ENCODE measurements at regions not wholly inside any gene's neighbourhood (a gene's known extent, or its start where the extent isn't known, plus 50 kb on each side); places are given as distances from the start of the nearest gene placed in this dataset.

DNA sequence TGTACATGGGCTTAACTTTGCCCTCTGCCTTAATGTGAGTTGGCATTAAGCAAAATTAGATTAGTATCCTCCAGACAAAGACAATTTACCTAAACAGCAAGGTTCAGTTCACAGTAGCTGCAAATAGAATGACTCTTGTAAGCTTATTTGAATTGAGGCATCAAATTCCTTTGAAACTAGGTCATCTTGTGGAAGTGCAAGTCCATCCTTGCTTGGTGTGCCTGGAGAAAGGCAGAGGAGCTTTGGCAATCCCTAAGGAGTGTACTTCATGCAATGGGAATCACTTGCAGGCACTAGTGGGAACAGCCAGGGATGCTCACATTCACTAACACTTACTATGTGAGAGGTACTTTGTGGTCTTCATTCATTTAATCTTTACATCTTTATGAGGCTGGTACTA, 118.3 kb downstream of the DRD1 start:
- Histone ChIP-seq H2AFZ (no peak overlapping the region), H3K4me2 (ENCODE audit: low read length) (no peak overlapping the region), H3K9me3 (ENCODE audit: control insufficient read depth, low read length) (no peaks in the 10 kb centered on the region), H3K4me3 (ENCODE audit: low read depth, low read length) (no peak overlapping the region), H3K79me2 (no peaks in the 10 kb centered on the region), H3K36me3 (ENCODE audit: control insufficient read depth, insufficient read depth, low read length) (no peaks in the 10 kb centered on the region), H3K4me1 (peaks cover 2% of the 10 kb centered on the region), H3K9ac (no peak overlapping the region), H3K27me3 (ENCODE audit: control insufficient read depth, insufficient read depth, low read length) (no peaks in the 10 kb centered on the region), H3K27ac (no peak overlapping the region)
- TF ChIP-seq, protein P1, sequence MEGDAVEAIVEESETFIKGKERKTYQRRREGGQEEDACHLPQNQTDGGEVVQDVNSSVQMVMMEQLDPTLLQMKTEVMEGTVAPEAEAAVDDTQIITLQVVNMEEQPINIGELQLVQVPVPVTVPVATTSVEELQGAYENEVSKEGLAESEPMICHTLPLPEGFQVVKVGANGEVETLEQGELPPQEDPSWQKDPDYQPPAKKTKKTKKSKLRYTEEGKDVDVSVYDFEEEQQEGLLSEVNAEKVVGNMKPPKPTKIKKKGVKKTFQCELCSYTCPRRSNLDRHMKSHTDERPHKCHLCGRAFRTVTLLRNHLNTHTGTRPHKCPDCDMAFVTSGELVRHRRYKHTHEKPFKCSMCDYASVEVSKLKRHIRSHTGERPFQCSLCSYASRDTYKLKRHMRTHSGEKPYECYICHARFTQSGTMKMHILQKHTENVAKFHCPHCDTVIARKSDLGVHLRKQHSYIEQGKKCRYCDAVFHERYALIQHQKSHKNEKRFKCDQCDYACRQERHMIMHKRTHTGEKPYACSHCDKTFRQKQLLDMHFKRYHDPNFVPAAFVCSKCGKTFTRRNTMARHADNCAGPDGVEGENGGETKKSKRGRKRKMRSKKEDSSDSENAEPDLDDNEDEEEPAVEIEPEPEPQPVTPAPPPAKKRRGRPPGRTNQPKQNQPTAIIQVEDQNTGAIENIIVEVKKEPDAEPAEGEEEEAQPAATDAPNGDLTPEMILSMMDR (IDR thresholded peaks at IDR 0.05): no peak

DNA sequence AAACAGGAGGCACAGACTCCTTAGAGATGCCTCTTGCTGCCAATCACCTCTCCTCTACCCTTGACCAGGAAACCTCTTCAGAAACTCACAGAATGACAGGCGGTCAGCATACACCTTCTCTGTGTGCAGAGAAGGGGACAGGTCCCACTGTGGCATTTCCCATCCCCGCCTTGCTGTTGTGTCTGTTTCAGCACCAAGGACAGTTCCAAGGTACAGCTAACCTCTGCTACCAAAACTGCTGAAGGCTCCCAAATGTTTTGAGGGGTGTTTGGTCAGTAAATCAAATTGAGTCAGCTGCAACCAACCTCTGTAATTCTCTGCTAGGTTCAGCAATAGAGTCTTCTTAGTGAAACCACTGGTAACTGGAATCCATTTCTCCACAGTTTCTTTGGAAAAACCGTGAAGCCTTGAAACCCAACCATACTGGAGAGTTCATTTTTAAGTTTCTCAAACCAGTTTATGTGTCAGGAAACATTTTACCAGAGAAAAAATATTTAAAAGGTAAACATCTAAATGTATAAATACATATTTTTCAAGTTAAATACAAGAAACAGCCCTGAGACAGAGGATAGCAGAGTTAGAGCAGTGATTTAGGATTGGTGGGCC, 122.0 kb downstream of the DRD1 start:
- TF ChIP-seq, protein P1 (IDR thresholded peaks at IDR 0.05): no peak
- H2AFZ ChIP-seq: no peak overlapping the region
- no peaks in the 10 kb centered on the region for H3K36me3 ChIP-seq (ENCODE audit: control insufficient read depth, insufficient read depth, low read length)
- H3K79me2 ChIP-seq: no peaks in the 10 kb centered on the region
- H3K27me3 ChIP-seq (ENCODE audit: control insufficient read depth, insufficient read depth, low read length): no peaks in the 10 kb centered on the region
- H3K9ac ChIP-seq: no peak overlapping the region
- no peak overlapping the region for H3K27ac ChIP-seq
- H3K4me2 ChIP-seq (ENCODE audit: low read length): no peak overlapping the region
- H3K4me1 ChIP-seq: peaks cover 2% of the 10 kb centered on the region
- no peaks in the 10 kb centered on the region for H3K9me3 ChIP-seq (ENCODE audit: control insufficient read depth, low read length)
- H3K4me3 ChIP-seq (ENCODE audit: low read depth, low read length): no peak overlapping the region

- no peaks in the 10 kb centered on the region for H3K4me1 ChIP-seq
- H2AFZ ChIP-seq: no peak overlapping the region
- no peak overlapping the region for H3K4me2 ChIP-seq (ENCODE audit: low read length)
- H3K9ac ChIP-seq: no peak overlapping the region
- no peak overlapping the region for H3K27ac ChIP-seq
- H3K36me3 ChIP-seq (ENCODE audit: control insufficient read depth, insufficient read depth, low read length): no peaks in the 10 kb centered on the region
- no peaks in the 10 kb centered on the region for H3K27me3 ChIP-seq (ENCODE audit: control insufficient read depth, insufficient read depth, low read length)
- H3K79me2 ChIP-seq: no peaks in the 10 kb centered on the region
- no peak overlapping the region for H3K4me3 ChIP-seq (ENCODE audit: low read depth, low read length)
- TF ChIP-seq, protein P1 (IDR thresholded peaks at IDR 0.05): no peak
- no peaks in the 10 kb centered on the region for H3K9me3 ChIP-seq (ENCODE audit: control insufficient read depth, low read length)
Measured at GRCh38 chr5:175319199-175319598, 124.8 kb downstream of the DRD1 start.

GRCh38 chr5:175317872-175318271, 126.1 kb downstream of the DRD1 start:
- no peak overlapping the region for H3K4me2 ChIP-seq (ENCODE audit: low read length)
- H3K9me3 ChIP-seq (ENCODE audit: control insufficient read depth, low read length): no peaks in the 10 kb centered on the region
- H3K27ac ChIP-seq: no peak overlapping the region
- TF ChIP-seq, protein P1 (IDR thresholded peaks at IDR 0.05): no peak
- H2AFZ ChIP-seq: no peak overlapping the region
- no peaks in the 10 kb centered on the region for H3K4me1 ChIP-seq
- H3K79me2 ChIP-seq: no peaks in the 10 kb centered on the region
- no peak overlapping the region for H3K9ac ChIP-seq
- H3K36me3 ChIP-seq (ENCODE audit: control insufficient read depth, insufficient read depth, low read length): no peaks in the 10 kb centered on the region
- H3K27me3 ChIP-seq (ENCODE audit: control insufficient read depth, insufficient read depth, low read length): no peaks in the 10 kb centered on the region
- H3K4me3 ChIP-seq (ENCODE audit: low read depth, low read length): no peak overlapping the region

GRCh38 chr5:175309218-175309810, 134.7 kb downstream of the DRD1 start:
- no peaks in the 10 kb centered on the region for H3K4me1 ChIP-seq
- H3K79me2 ChIP-seq: no peaks in the 10 kb centered on the region
- no peak overlapping the region for H3K4me2 ChIP-seq (ENCODE audit: low read length)
- no peak overlapping the region for H3K4me3 ChIP-seq (ENCODE audit: low read depth, low read length)
- H3K9me3 ChIP-seq (ENCODE audit: control insufficient read depth, low read length): no peaks in the 10 kb centered on the region
- H3K27me3 ChIP-seq (ENCODE audit: control insufficient read depth, insufficient read depth, low read length): no peaks in the 10 kb centered on the region
- no peak overlapping the region for H3K9ac ChIP-seq
- H3K36me3 ChIP-seq (ENCODE audit: control insufficient read depth, insufficient read depth, low read length): no peaks in the 10 kb centered on the region
- TF ChIP-seq, protein P1 (IDR thresholded peaks at IDR 0.05): no peak
- no peak overlapping the region for H2AFZ ChIP-seq
- no peak overlapping the region for H3K27ac ChIP-seq

Measured in parathyroid adenoma (tissue), 2 donors.